Esophagus muscularis mucosa (tissue), 4 donors: ENCODE measurements at regions not wholly inside any gene's neighbourhood (a gene's known extent, or its start where the extent isn't known, plus 50 kb on each side); places are given as distances from the start of the nearest gene placed in this dataset.

Experiments
- DNase-seq: peaks from one replicate; pipeline ENCODE4 v3.0.0-alpha.2; 2017; ENCODE audit errors: extremely low spot score
- H3K27ac ChIP-seq, 4 donors: fragments of 200-600 bp; sonication (generic); replicated peaks in 1 of 4; 1 replicate in 3 of 4; 2 replicates in 1 of 4; pipeline ENCODE4 v1.5.1; 2016 to 2019; ENCODE audit warnings: mild to moderate bottlenecking in 1 of 4
- H3K27me3 ChIP-seq, 4 donors: fragments of 200-600 bp; sonication (generic); one replicate each; pipeline versions ENCODE4 v1.5.1 to v1.6.0; 2016 to 2019
- H3K36me3 ChIP-seq, 4 donors: fragments of 200-600 bp; sonication (generic); one replicate each; pipeline ENCODE4 v1.5.1; 2016 to 2019
- H3K4me1 ChIP-seq, 4 donors: fragments of 200-600 bp; sonication (generic); one replicate each; pipeline ENCODE4 v1.5.1; 2016 to 2019
- H3K4me3 ChIP-seq, 4 donors: fragments of 200-600 bp; sonication (generic); 1 replicate in 2 of 4; 2 replicates in 2 of 4; pipeline ENCODE4 v1.5.1; 2016 to 2019; ENCODE audit warnings: mild to moderate bottlenecking in 4 of 4, moderate library complexity in 1 of 4
- H3K9me3 ChIP-seq, 4 donors: fragments of 200-600 bp; sonication (generic); 1 replicate in 3 of 4; 2 replicates in 1 of 4; pipeline ENCODE4 v1.5.1; 2016 to 2019
- EP300 ChIP-seq: sonication (generic); formaldehyde crosslinking; IDR thresholded peaks from one replicate; pipeline ENCODE4 v1.6.1; 2017; ENCODE audit warnings: antibody characterized with exemption
- POLR2A ChIP-seq: fragments of 450-650 bp; IDR thresholded peaks from one replicate; pipeline ENCODE4 v1.6.1; 2017; ENCODE audit warnings: antibody characterized with exemption, moderate library complexity, mild to moderate bottlenecking, low read depth
- POLR2AphosphoS5 ChIP-seq, 2 donors: sonication (generic); formaldehyde crosslinking; IDR thresholded peaks; one replicate each; pipeline ENCODE4 v1.6.1; 2017; ENCODE audit warnings: antibody characterized with exemption in 2 of 2
- WGBS: methylation state at CpG from one replicate; pipeline ENCODE4 v1.1.5; 2018; 5-methylcytosine and 5-hydroxymethylcytosine counted together
- intact Hi-C: fragments of 100-400 bp; cut with DNase I; formaldehyde crosslinking; loops from one replicate; pipeline ENCODE4 v1.15.1; 2023
- TF ChIP-seq, protein P1 (sequence below), 3 experiments: fragments of 200-600 bp in 2 of 3; fragments of 450-650 bp in 1 of 3; sonication (generic) in 2 of 3; IDR thresholded peaks; one replicate each; pipeline ENCODE4 v1.5.1; 2017 to 2019; ENCODE audit warnings: antibody characterized with exemption in 3 of 3, mild to moderate bottlenecking in 2 of 3, moderate library complexity in 1 of 3

DNA sequence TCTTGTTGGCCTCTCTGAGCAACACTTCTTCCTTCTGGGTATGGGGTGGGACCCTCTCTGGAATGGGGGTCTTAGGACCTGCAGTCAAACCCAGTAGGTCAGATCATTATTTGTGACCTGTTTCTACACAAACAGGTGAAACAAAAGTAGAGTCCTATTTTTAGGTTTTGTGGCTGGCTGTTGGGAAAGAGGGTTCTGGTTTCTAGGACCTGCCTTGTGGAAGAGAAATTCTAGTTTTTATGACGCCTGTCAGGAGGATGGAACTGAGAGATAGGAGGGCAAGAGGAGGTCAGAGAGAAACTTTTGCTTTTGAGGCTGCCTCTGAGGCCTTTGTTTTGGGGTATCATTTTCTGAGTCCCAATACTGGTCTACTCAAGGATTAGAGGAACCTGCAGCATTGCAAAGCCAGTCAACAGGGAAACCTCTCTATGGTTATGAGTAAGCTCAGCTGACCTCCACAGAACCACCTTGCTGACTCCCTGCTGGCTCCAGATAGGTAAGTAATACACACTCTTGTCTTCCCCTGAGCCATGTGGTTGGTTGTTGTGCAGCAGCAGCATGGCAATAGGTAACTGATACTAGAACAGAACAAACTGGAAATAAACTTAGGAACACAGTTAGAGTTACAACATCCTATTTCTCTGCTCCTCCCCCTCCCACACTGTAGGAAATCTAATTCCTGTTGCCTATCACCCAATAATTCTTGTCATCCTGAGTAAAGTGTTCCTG is 114.7 kb upstream of the VCX3B start:
- H3K4me1 ChIP-seq, result no peaks in the 10 kb centered on the region
- H3K36me3 ChIP-seq, result no peaks in the 10 kb centered on the region
- no peak for DNase-seq
- intact Hi-C loops, result no loop called here
- no peak overlapping the region for H3K4me3 ChIP-seq
- H3K27ac ChIP-seq, result no peak overlapping the region
- H3K9me3 ChIP-seq, result no peaks in the 10 kb centered on the region
- H3K27me3 ChIP-seq, result no peaks in the 10 kb centered on the region
- WGBS, result 75% methylated on average over 1 of the region's 1 CpG
- TF ChIP-seq EP300, result no peak
- TF ChIP-seq, protein P1, sequence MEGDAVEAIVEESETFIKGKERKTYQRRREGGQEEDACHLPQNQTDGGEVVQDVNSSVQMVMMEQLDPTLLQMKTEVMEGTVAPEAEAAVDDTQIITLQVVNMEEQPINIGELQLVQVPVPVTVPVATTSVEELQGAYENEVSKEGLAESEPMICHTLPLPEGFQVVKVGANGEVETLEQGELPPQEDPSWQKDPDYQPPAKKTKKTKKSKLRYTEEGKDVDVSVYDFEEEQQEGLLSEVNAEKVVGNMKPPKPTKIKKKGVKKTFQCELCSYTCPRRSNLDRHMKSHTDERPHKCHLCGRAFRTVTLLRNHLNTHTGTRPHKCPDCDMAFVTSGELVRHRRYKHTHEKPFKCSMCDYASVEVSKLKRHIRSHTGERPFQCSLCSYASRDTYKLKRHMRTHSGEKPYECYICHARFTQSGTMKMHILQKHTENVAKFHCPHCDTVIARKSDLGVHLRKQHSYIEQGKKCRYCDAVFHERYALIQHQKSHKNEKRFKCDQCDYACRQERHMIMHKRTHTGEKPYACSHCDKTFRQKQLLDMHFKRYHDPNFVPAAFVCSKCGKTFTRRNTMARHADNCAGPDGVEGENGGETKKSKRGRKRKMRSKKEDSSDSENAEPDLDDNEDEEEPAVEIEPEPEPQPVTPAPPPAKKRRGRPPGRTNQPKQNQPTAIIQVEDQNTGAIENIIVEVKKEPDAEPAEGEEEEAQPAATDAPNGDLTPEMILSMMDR (IDR thresholded peaks at IDR 0.05), result no peak
- no peak for TF ChIP-seq POLR2AphosphoS5 (IDR thresholded peaks at IDR 0.05)
- TF ChIP-seq POLR2A, result no peak

DNA sequence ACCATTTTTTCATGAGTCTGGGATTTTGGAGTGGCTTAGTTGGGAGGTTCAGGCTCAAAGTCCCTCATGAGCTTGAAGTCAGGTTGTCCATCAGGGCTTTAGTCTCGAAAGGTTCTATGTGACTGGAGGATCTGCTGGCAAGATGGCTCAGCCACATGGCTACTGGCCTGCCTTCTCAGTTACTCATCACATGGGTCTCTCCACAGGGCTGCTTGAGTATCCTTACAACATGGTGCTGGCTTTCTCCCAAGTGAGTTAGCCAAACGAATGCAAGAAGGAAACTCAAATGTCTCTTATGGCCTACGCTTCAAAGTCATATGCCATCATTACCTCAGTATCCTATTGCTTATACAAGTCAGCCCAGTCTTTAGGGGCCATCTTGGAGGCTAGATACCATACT is 106.3 kb upstream of the VCX3B start:
- no peak for DNase-seq
- Histone ChIP-seq H3K9me3 (no peaks in the 10 kb centered on the region), H3K27me3 (no peaks in the 10 kb centered on the region), H3K36me3 (no peaks in the 10 kb centered on the region), H3K27ac (no peak overlapping the region), H3K4me1 (no peaks in the 10 kb centered on the region), H3K4me3 (no peak overlapping the region)
- 86% methylated on average over 3 of the region's 3 CpGs for WGBS
- intact Hi-C loops, result no loop called here
- TF ChIP-seq POLR2A (no peak), EP300 (no peak), POLR2AphosphoS5 (IDR thresholded peaks at IDR 0.05) (no peak)
- TF ChIP-seq, protein P1 (IDR thresholded peaks at IDR 0.05), result no peak

DNA sequence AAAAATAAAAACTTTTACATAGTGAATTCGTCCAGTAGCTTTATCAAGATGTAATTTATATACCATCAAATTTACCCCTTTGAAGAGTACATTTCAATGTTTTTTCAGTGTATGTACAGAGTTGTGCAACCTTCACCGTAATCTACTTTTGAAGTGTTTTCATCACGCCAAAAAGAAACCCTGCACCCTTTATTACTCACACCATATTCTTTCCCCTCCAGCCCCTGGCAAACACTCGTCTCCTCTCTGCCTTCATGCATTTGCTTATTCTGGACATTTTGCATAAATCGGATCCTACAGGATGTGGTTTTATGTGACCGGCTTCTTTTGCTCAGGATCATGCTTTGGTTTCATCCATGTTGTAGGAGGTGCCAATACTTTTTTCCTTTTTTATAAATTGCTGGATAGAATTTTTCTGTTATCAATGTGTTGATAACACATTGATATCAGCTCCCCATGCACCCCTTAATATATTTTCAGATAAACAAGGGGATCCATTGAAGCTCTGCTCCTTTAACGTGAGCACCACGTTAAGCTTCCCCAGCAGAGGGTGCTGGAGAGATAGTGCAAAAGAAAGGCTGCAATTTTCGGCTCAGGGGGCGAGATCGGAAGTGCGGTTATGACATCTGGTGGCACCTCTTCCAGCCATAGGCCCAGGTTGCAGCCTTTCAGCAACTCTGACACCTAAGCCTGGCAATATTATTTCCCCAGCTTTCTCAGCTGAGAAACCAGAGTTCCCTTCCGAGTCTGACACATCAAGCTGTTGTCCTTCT is 100.1 kb upstream of the VCX3B start:
- no peaks in the 10 kb centered on the region for H3K9me3 ChIP-seq
- WGBS, result 55% methylated on average over 13 of the region's 13 CpGs
- intact Hi-C loops, result loop anchor here (10.0 kb wide), 2 partner anchors 370 kb away; partner anchors contain the start of gene ANOS1
- TF ChIP-seq, protein P1 (IDR thresholded peaks at IDR 0.05), result peak; percentile 33 to 47 (median 33)
- TF ChIP-seq POLR2AphosphoS5 (IDR thresholded peaks at IDR 0.05), result no peak
- H3K36me3 ChIP-seq, result no peaks in the 10 kb centered on the region
- no peak for DNase-seq
- no peak overlapping the region for H3K27ac ChIP-seq
- no peak overlapping the region for H3K4me3 ChIP-seq
- H3K27me3 ChIP-seq, result no peaks in the 10 kb centered on the region
- H3K4me1 ChIP-seq, result peaks cover 0 to 4% (median 0%) of the 10 kb centered on the region in 4 donors

DNA sequence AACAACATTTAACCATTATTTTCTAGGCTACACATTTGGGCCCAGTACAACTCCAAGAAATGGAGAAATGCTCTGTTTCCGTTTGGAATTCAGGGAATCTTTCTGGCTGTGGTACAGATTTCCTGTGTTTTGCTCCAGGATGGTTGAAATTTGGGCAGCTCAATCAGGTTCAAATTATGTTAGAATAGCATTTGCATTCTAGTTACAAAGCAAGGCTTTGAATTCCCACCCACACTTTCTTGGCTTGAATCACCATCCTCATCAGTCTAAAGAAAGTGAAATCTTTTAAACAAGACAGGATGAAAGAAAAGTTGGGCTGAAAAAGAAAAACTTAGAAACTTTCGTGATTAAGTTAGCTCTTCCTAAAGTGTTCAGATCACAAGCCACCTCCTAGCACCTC is 98.1 kb upstream of the VCX3B start:
- Histone ChIP-seq H3K27me3 (no peaks in the 10 kb centered on the region), H3K36me3 (no peaks in the 10 kb centered on the region), H3K9me3 (no peaks in the 10 kb centered on the region), H3K27ac (no peak overlapping the region), H3K4me3 (no peak overlapping the region), H3K4me1 (peaks cover 0 to 4% (median 0%) of the 10 kb centered on the region in 4 donors)
- WGBS, result 37% methylated on average over 2 of the region's 2 CpGs
- no peak for DNase-seq
- intact Hi-C loops, result loop anchor here (10.0 kb wide), 2 partner anchors 368 to 372 kb away; partner anchors contain the start of gene ANOS1
- TF ChIP-seq, protein P1 (IDR thresholded peaks at IDR 0.05), result no peak
- TF ChIP-seq EP300 (no peak), POLR2AphosphoS5 (IDR thresholded peaks at IDR 0.05) (no peak), POLR2A (no peak)
